ENCODE measurements at regions not wholly inside any gene's neighbourhood (a gene's known extent, or its start where the extent isn't known, plus 50 kb on each side); places are given as distances from the start of the nearest gene placed in this dataset.
A peak's percentile ranks its signal among the peaks of the same experiment; 100 is the strongest.
"Not testable (repeated sequence)": the region's sequence is repeated elsewhere in the genome, so short reads cannot be mapped to it uniquely, and the experiment has no call there.

DNA sequence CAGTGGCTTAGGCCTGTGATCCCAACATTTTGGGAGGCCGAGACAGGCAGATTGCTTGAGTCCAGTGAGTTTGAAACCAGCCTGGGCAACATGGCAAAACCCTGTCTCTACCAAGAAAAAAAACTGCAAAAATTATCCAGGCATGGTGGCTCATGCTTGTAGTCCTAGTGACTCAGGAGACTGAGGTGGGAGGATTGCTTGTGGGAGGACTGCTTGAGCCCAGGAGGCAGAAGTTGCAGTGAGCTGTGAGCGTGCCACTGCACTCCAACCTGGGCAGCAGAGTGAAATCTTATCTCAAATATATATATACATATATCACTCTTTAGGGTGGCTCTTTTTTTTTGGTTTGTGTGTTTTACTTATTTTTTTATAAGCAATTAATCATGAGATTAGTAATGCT lies 83.7 kb upstream of the WDR72 start:
- no peak for DNase-seq

DNA sequence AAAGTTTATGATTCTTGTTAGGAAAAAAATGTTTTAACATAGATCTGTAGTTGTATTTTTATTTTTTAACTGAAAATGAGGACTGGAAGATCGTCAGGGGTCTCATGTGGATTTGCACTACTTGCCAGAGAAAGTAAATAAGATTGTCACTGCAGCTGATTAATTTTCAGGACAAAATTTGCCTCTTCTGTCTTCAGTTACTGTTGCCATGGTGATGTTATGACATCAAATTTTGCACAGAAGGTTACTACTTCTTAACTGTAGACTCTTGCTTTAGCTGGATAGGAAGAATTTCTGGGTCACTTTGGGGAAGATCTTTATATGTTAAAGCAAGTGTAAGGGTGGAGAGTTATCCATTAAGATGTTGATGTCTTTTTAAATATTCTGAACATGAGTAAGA lies 82.2 kb upstream of the WDR72 start:
- peak; percentile 6 for DNase-seq

DNA sequence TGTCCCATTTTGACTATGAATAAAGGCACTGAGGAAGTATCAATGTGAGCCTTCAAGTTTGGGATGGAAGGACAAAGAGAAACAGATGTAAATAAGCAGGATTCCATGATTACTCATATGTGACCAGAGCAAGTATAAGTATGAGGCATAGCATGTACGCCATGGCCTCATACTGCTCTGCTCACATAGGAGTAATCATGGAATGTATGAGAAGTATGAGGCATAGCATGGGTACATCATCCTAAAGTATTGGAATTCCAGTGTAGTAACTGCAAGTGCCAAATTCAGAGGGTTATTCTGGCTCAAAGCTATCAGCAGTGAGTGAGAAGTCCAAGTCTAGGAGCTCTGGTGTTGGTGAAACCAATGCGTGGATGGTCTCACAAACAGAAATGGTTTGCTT lies 81.2 kb upstream of the WDR72 start:
- no peak for DNase-seq

DNA sequence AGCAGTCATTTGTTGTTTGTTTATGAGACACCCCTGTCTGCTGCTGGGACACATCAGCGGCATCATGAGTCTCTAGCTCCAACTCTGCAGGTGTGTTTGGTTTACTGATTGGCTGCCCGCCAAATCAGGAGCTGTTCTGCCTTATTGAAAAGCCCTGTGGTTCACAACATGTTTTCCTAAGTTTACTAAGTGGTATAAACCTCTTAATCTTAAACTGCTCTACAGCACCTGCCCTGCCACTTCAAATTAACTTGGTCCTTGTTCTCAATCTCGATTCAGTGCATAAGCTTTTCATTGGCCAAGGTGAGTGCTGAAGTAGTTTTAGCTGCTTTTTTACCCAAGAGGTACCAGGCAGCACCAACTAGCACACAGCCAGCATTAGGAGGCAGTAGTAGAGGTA lies 77.8 kb upstream of the WDR72 start:
- DNase-seq: peak; percentile 26

DNA sequence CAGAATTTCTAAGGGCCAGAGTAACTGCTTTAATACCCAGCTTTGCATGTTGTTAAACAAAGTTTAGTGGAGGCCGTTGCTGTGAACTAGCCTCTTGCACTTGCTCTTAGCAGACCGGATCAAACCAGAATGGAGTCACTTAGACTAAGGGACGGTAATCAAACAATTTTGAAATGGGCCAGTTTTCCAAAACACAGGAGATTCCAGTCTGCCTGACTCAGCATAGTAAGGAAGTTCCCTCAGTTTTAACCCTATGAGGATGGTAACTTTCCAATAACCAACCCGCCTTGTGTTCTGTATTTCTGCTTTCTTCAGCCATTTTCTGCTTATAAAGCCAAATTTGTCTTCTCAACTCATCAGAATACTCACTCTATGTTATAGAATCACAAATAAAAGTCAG lies 77.2 kb upstream of the WDR72 start:
- peak; percentile 18 for DNase-seq

DNA sequence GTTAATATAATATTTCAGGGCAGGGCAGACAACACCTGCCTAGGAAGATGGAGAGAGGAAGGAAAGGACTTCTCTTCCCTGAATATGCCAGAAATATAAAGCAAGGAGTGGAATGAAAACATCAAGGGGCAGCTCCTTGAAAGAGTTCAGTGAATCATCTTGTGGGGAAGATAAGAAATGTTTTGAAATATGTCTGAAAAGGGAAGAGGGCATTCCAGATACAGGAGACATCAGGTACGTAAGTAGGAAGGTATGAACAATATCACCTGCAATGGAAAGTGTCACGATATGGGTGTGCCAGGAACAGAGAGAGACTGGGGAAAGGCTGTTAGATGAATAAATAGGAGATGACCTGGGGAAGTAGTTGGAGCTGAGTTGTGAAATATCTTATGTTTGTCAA lies 75.8 kb upstream of the WDR72 start:
- no peak for DNase-seq

DNA sequence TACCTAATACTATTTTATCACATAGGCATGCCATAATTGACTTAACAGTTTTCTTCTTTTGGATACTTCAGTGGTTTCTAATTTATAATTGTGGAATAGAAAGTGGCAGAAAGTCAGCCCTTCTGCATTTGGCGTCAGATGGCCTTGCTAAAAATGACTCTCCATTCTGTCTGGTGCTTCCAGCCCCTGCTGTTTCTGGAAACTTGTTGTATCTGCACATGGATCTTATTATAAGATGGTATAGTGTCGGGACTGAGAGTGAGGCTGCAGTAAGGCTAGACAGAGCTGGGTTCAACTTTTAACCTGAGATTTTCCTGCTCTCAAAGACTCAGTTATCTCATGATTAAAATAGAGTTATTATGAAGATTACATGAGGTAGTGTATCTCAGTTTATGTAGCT lies 74.8 kb upstream of the WDR72 start:
- peak; percentile 24 for DNase-seq

DNA sequence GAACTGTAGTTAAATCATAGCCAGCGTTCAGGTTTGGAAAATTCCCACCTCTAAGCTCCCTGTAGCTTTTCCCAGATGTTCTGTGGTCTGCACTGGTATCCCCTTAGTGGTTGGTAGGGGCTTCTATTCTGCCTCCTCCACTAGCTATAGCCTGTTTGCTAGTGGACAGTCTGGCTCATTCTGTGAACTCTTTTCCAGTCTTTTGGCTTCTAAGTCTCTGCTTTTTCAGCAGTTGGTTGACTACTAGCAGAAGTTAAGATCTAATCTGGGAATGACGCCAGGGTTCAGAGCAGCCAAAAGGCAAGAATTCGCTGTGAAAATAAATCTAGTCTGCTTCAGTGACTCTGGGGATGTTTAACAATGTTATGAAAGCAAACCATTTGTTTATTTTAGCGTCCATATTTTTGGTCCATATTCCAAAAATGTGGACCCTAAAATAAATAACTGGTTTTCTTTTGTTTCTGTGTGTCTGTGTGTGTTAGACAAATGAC lies 73.7 kb upstream of the WDR72 start:
- DNase-seq: peak; percentile 84

DNA sequence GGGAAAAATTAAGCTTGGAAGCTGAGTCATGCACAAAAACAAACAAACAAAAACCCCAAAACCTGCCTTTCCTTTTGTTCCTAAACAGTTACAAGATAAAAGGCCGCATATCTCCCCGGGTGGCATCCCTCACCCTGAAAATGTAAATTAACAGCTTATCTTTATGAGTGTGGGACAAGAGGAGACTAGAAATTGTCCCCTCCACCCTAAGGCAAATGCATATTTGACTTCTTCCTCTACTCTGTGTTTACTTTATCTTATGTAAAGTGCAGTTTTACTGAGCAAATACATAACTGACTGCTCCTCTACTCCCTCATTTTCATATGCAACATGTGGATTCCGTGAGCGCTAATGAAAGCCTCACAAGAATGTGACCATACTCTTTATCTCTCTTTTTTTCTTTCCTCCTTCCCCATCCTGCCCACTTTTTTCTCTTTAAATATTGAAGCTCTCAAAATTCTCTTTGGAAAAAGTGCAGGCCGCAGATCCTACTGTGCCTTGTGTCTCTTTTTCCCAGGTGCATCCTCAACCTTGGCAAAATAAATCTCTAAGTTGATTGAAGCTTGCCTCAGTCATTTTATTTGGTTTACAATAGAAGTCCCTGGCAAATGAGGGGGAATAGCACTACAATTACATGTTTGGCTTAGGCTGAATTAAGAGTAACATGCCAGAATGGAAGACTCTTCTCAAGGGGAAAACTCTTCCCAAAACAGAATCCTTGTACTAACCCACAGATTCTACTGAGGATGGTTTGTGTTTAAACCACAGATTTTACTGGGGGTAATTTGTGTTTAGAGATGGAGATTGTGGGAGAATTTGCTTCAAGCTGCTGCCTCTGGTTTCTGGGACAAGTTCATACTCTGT lies 72.7 kb upstream of the WDR72 start:
- no peak for DNase-seq

DNA sequence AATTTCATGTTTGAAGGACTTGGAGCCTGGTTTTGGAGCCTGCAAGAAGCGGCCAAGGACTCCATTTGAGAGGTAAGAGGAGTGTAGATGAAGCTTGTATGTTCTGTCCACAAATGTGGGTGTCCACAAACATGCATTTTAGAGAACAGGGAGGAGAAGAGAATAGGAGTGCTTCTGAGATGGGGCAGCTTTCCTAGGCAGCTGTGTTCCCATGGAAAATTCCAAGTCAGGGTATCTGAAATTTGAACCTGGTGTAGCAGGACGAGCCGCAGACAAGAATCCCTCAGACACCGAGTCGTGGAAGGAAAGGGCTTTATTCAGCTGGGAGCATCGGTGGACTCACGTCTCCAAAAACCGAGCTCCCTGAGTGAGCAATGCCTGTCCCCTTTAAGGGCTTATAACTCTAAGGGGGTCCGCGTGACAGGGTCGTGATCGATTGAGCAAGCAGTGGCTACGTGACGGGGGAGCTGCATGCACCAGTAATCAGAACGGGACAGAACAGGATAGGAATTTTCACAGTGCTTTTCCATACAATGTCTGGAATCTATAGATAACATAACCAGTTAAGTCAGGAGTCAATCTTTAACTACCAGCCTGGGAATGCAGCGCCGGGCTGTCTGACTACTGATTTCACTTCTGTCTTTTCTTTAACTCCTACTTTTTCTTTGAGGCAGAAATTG lies 71.4 kb upstream of the WDR72 start:
- DNase-seq: no peak

DNA sequence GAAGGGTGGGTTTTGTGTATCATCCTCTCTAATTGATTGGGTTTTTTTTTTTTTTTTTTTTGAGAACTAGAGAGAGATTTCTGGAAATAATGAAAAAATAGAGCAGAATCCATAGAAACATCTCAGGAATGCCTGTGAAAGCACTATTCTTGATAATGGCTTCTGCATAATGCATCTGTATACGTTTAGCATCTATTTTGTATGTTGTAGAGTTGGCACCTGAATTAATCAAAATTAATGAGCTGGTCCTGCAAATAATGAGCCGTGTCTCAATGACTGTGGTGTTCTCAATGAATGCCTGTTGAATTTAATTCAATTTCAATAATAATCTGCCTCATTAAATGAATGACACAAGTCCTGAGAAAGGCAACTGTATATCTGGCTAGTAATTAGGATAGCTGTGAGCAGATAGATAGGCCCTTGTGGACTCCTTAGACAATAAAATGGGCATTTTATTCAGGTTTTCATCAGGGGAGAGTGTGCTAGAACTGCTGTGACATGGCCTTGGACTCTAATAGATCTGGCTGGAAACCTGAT lies 70.5 kb upstream of the WDR72 start:
- no peak for DNase-seq

DNA sequence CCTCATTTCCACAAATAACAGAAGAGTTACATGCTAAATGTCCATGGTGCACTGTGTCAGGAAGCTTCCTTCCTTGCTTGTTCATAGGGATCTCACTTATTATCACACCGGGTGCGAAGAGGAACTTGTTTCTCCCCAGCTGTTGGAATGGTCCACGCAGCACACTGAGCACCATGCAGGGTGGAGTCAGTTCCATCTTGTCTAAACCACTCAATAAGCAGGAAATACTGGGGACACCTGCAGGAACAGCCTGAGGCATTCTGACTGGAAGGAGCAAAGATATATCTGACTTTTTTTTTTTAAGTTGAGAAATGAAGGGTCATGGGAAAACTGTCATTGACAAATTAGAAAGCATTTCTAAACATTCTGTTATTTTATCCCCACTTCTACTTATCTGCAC lies 70.0 kb upstream of the WDR72 start:
- DNase-seq: no peak

DNA sequence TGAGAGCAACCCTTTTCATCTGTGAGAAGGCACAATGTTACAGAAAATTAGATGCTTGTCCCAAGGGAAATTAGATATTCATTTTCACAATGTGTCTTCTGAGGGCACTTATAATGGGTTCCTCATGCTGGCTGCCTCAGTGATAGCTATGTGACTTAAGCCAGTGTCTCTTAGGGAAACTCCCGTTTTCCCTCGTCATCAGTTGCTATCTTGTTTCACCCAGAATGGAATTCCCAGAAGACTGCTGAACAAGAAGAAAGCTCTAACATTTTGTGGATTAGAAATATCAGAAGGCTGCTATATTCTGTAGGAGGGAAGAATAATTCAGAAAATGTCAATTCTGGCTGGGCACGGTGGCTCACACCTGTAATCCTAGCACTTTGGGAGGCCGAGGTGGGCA lies 67.9 kb upstream of the WDR72 start:
- no peak for DNase-seq

DNA sequence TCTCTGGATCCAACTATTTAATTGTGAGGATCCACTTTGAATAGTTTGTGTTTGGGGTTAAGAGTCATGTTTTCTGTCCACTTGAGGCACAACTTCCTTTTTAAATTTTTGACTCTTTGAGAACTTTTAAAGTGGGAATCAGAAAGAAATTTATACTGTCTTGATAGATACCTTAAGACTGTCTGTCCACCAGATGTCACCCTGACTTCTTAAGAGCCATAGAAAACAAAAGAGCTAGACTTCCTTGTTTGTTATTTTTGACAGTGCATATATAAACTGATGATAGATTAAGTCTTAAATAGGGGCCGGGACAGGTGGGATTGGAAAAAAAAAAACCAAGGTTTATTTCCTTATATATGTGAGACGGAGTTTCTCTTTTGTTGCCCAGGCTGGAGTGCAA lies 52.1 kb upstream of the WDR72 start:
- DNase-seq: peak; percentile 58

DNA sequence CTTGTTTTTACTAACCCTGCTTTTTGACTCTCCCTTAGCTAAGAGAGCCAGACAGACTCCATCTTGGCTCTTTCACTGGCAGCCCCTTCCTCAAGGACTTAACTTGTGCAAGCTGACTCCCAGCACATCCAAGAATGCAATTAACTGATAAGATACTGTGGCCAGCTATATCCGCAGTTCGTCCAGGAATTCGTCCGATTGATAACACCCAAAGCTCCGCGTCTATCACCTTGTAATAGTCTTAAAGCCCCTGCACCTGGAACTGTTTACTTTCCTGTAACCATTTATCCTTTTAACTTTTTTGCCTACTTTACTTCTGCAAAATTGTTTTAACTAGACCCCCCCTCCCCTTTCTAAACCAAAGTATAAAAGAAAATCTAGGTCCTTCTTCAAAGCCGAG lies 50.8 kb upstream of the WDR72 start:
- not testable (repeated sequence) for DNase-seq

All from eye (tissue), 1 donor.